NCI-H2171 (cell line): ENCODE measurements at regions not wholly inside any gene's neighbourhood (a gene's known extent, or its start where the extent isn't known, plus 50 kb on each side); places are given as distances from the start of the nearest gene placed in this dataset.
A peak's percentile ranks its signal among the peaks of the same experiment; 100 is the strongest.

Experiments
- DNase-seq: peaks from one replicate; lab custom pipeline; 2025; lab: John Stamatoyannopoulos, UW

DNA sequence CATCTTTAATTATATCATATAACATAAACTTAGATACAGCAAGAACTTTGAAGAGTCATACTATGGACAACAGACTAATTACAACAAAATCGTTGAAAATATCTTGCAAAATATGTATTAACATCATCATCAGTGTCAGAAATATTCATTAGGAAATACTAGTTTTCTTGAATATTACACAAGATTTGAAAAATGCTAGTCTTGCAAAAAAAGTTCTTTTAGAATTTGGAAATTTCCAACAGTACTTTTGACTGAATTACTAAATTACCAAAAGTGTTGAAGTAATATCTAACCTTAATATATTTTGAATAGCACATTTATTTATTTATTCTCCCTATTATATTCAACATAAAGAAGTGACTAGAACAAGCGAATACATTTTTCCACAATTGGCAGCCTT is 1224.8 kb upstream of the EYS start:
- no peak for DNase-seq

DNA sequence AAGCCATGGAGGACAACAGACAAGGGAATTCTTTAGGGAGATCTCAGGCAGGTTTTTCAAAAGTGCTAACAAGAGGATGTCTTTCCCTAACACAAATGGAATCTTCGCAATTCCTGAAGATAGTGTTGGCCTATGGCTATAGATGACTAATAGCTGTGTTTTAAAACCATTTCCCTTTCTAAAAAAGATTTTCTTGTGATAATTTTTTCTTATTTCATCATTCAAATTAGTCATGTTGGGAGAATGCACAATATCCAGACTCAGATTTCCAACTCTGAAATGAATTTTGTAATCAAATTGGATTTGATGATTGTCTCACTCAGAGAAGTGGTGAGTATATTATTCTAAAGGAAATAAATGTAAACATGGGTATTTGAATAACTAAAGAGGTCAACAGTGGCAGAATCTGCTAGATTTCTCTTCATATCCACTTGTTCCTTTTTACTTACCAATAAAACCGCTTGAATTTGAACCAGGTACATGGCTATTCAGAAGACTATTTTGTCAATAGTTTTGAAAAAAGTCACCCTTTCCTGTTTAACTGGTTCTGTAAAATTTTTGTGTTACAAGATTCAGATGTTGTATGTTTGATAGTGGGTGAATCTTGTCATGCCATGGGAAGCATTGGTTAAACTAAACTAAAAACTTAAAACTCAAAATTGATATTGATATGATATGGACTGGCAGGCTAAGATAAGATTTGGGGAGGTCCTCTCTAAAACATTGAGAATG is 1223.7 kb upstream of the EYS start:
- DNase-seq = no peak

- peak; percentile 6 for DNase-seq
These were observed 1219.0 kb upstream of the EYS start for GRCh38 chr6:66926060-66926459.

GRCh38 chr6:66913657-66914056 is 1206.6 kb upstream of the EYS start:
- no peak for DNase-seq

DNA sequence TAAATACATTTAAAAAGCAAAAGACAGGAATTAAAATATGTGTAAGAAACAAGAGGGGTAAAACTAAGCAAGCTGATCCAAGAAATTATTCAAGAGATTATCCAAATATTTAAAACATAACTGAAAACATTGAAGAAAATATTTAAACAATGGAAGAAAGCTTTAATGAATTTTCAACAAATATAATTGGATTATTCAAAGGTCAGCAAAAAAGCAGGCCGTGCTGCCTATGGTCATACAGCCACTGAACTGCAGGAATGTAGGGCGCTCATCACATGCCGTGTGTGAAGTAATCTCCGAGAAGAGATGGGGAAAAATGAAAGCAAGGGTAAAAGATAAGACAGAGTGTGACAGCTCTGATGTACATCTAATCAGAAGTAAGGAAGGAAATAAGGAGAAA is 1195.4 kb upstream of the EYS start:
- DNase-seq = no peak

- DNase-seq = no peak
These were observed 1193.4 kb upstream of the EYS start for GRCh38 chr6:66900133-66901083.

DNA sequence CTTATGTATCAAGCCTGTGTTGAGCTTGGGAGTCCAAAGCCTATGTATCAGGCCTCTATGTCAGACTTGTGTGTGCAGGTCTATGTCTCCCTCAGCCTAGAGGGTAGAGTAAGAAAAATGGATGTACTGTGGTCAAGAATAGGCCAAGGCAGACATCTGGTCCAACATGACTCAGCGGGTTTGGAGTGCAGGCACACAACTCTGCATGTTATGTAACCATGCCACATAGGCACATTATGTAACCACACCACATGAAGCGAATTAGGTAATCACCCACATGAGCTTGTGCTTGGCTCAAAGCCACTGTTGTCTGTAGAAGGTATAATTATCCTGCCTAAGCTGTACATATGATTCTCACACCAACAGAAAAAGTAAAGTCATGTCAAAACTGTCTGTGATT is 1190.5 kb upstream of the EYS start:
- DNase-seq = peak; percentile 16

GRCh38 chr6:66896415-66896814 is 1189.4 kb upstream of the EYS start:
- DNase-seq = no peak

DNA sequence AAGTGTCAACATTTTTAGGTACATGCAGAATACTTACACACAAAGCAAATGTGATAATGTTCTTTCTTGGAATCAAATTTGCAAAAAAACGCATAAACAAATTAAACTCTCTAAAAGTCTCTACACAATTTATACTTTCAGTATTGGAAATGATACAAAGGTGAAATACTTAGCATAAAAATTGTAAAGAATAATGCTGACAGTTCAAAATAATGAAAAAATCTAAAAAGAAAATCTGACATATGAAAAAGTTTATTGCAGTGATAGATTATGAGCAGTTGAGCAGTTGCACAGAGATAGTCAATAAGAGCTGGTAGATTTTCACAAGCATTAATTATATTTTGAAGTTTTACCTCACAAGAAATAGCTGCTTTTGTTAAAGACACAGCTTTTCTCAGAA is 1176.4 kb upstream of the EYS start:
- DNase-seq = no peak

DNA sequence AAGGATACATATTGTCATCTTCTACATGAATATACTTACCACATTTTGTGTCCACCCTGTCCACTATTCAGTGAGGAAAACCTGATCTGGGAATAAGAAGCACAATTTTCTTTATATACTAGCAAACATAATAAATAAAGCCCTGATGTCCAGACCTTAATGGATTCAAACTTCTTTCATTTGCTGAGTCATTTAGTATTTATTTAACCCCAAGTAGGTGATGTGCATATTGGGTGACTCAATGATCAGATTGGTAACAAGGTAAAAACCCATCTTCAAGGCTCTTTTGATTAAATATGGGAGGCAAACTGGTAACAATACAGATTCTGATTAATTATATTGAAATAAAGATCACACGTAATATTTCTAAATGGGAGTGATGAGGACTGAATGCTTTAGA is 1159.8 kb upstream of the EYS start:
- no peak for DNase-seq

DNA sequence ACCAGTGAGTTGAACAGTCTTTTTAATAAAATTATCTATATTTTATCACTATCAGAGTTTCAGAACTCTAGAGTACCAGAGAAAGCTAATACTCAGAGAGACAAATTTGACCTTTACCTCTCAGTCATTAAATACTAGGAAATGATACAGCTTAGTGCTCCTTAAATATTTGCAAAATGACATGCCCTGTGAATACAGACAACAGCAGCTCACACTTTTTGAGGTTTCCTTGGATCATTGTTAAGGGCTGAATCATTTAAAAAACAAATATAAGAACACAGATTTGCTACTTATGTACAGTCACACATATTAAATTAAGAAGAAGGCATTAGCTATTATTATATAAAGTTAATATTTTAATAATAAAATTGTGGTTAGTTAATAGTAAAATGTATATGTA is 1158.7 kb upstream of the EYS start:
- no peak for DNase-seq

DNA sequence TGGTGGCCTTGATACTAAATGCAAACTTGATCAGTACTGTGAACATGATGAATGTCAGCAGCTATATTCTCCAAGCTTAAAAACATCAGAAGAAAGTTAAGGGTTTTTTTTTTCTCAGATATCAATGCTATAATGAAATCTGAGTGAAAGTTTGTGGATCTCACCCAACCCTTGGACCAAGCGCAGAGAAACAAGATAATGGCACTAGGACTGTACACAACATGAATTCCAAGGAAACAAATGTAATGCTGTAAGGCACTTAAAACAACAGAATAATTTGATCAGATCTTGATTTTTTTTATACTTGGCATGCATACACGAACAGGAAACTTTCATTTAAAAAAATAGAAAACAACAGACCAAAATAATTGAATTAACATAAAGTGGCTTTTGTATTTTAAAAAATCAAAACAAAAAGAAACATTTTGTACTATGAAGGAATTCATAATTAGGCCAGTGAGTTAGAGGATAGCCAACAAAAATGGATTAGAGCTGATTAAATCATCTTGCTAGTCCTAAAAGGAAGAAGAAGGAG is 1154.0 kb upstream of the EYS start:
- no peak for DNase-seq

GRCh38 chr6:66860328-66860727 is 1153.3 kb upstream of the EYS start:
- no peak for DNase-seq

DNA sequence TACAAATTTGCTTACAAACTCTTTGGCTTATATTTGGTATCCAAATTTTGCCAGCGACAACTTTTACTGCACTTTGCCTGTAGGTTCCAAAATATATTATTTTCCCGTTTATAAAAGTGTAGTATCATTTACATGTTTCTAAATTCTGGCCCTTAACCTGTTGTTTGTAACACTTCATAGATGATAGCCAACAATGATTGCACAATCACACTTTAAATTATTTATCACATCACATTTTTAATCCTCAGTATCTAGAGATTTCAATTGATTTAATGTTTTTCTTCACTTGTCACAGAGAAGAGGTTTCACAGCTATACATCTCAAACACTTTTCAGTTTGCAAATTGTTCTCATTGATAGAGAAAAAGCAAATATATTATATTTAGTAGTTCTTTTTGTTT is 1151.2 kb upstream of the EYS start:
- DNase-seq = no peak

GRCh38 chr6:66854014-66854413 is 1147.0 kb upstream of the EYS start:
- no peak for DNase-seq

DNA sequence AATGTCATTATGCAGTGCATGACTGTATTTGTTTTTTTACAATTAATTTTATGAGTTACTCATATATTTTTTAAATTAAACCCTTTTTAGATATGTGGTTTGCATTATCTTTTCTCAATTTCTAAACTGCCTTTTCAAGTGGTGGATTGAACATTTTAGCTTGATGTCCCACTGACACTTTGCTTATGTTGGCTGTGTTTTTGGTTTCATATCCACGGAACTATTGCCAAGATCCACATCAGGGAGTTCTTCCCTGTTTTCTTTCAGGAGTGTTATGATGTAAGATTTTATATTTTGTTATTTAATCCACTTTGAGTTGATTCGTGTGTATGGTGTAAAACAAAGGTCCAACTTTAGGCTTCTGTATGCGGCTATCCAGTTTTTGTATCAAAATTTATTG is 1144.9 kb upstream of the EYS start:
- no peak for DNase-seq

- no peak for DNase-seq
These were observed 1142.8 kb upstream of the EYS start for GRCh38 chr6:66849843-66850242.

DNA sequence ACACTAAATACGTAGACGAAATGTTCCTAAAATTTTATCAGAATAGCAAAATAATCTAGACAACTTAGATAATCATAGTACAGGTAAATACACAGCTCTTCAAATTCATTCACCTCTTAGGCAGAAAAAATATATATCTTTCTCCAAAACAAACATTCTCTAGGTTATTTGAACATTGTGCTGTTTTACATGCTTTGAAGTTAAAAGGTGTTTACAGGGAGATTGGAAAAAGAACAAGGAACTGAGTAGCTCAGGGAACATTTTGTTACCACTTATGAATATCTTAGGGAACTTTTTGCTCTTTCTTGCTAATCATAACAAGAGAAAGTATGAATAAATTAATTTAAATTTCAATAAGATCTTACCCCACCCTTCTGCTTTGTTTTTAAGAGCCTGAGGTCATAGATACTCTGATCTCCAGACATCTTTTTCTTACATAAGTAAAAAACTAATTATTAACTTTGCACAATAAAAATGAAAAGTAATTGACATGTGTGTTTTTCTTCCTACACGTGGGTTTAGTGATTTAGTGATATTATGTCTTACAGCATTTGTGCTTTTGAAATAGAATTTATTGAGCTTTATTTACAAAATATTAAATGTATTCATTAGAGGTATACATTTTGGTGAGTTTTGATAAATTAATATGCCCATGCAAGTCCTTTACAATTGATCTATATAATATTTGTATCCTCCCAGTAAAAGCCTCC is 1141.4 kb upstream of the EYS start:
- DNase-seq = no peak

DNA sequence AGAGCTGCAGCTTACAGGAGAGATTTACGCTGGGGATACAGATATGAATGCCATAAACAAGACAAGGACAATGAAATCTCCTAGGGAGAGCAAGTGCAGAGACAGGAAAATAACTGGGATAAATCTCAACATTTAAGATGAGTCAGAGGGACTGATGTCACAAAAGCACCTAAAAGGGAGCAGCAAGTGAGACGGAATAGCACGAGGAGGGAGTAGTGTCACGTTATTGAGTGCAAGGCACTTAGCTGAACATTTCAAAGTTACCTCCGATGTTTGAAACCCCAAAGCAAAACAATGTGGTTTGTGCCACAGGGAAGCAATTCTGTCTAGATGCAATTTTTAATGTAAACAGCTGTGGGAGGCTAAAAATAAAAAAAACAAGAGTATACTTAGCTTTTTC is 1131.7 kb upstream of the EYS start:
- no peak for DNase-seq

GRCh38 chr6:66825539-66825938 is 1118.5 kb upstream of the EYS start:
- no peak for DNase-seq

- DNase-seq = no peak
These were observed 1107.1 kb upstream of the EYS start for GRCh38 chr6:66814156-66814555.

GRCh38 chr6:66808771-66809170 is 1101.7 kb upstream of the EYS start:
- DNase-seq = no peak

GRCh38 chr6:66796987-66797386 is 1090.0 kb upstream of the EYS start:
- no peak for DNase-seq
